IgD-negative memory B cell (primary cell): ENCODE measurements at regions not wholly inside any gene's neighbourhood (a gene's known extent, or its start where the extent isn't known, plus 50 kb on each side); places are given as distances from the start of the nearest gene placed in this dataset.
"Not testable (repeated sequence)": the region's sequence is repeated elsewhere in the genome, so short reads cannot be mapped to it uniquely, and the experiment has no call there.

ENCODE experiments used
- H3K27ac Mint-ChIP-seq, 3 donors: one replicate each; pipeline ENCODE4 v1.8.0; 2020 to 2022; ENCODE audit warnings: mild to moderate bottlenecking in 3 of 3, mixed read lengths in 3 of 3, moderate library complexity in 1 of 3
- H3K27me3 Mint-ChIP-seq: one replicate; pipeline ENCODE4 v1.8.0; 2021; ENCODE audit warnings: mixed read lengths
- H3K36me3 Mint-ChIP-seq: one replicate; pipeline ENCODE4 v1.8.0; 2020; ENCODE audit warnings: mild to moderate bottlenecking, mixed read lengths
- H3K4me1 Mint-ChIP-seq, 3 donors: one replicate each; pipeline ENCODE4 v1.8.0; 2020 to 2022; ENCODE audit warnings: mixed read lengths in 3 of 3, mild to moderate bottlenecking in 1 of 3
- H3K4me3 Mint-ChIP-seq, 4 donors: one replicate each; pipeline ENCODE4 v1.8.0; 2020 to 2022; ENCODE audit warnings: mild to moderate bottlenecking in 4 of 4, mixed read lengths in 4 of 4, moderate library complexity in 3 of 4
- H3K9me3 Mint-ChIP-seq, 3 donors: one replicate each; pipeline ENCODE4 v1.8.0; 2020 to 2021; ENCODE audit warnings: mixed read lengths in 3 of 3, mild to moderate bottlenecking in 1 of 3

DNA sequence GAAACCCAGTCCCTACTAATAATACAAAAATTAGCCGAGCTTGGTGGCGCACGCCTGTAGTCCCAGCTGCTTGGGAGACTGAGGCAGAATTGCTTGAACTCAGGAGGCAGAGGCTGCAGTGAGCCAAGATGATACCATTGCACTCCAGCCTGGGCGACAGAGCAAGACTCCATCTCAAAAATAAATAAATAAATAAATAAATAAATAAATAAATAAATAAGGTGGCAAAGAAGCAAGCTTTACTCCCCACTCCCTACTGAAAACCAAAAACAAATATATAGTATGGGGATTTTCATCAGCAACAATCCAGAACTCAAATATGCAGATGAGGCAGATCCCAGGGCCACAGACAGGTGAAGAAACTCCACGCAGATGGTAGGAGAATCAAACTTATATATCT is 492.2 kb upstream of the NAALADL2 start:
- H3K27ac Mint-ChIP-seq, H3K4me1 Mint-ChIP-seq, H3K4me3 Mint-ChIP-seq, H3K9me3 Mint-ChIP-seq, H3K36me3 Mint-ChIP-seq, H3K27me3 Mint-ChIP-seq: not testable (repeated sequence)

DNA sequence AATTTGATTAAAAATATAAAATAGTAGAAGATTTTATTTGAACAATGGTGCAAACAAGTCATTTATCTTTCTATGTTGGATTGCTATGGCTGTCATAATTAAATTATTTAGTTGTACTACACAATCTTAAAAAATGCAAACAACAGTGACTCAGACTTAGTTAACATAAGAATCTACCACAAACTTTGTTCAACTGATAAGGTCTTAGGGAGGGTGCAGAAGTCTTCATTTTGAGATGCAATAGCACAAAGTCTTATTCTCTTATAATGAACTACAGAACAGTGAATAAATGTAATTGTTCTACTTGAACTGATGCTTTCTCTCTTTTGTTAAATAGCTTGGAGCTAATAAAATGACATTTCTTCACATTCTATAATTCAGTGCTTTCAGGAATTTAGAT is 482.8 kb upstream of the NAALADL2 start:
- Mint-ChIP-seq H3K27ac (no peak overlapping the region), H3K4me1 (no peaks in the 10 kb centered on the region), H3K36me3 (no peaks in the 10 kb centered on the region), H3K9me3 (peaks cover 0 to 7% (median 0%) of the 10 kb centered on the region in 3 donors), H3K4me3 (no peak overlapping the region), H3K27me3 (no peaks in the 10 kb centered on the region)

DNA sequence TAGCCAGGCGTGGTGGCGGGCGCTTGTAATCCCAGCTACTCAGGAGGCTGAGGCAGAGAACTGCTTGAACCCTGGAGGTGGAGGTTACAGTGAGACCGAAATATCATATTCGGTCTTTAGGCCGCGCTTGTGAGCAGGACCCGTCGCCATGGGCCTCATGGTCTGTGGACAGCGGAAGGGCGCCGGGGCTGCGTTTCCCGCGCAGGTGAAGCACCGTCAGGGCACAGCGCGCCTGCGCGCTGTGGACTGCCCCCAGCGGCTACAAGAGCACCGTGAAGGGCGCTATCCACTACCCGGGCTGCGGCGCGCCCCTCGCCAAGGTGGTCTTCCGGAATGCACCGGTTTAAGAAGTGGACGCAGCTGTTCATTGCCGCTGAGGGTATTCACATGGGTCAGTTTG is 482.0 kb upstream of the NAALADL2 start:
- Mint-ChIP-seq H3K4me3 (no peak overlapping the region), H3K27me3 (no peaks in the 10 kb centered on the region), H3K36me3 (no peaks in the 10 kb centered on the region), H3K27ac (no peak overlapping the region), H3K9me3 (peaks cover 0 to 7% (median 0%) of the 10 kb centered on the region in 3 donors), H3K4me1 (no peaks in the 10 kb centered on the region)

DNA sequence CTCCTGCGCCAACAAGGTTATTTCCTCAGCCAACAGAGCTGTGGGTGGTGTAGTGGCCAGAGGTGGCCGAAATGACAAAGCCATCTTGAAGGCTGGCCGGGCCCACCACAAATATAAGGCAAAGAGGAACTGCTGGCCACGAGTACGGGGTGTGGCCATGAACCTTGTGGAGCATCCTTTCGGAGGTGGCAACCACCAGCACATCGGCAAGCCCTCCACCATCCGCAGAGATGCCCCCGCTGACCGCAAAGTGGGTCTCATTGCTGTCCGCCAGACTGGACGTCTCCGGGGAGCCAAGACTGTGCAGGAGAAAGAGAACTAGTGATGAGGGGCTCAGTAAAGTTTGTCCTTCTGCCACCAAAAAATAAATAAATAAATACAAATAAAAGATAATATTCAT is 481.4 kb upstream of the NAALADL2 start:
- Mint-ChIP-seq H3K27ac (no peak overlapping the region), H3K4me3 (no peak overlapping the region), H3K9me3 (peaks cover 0 to 7% (median 0%) of the 10 kb centered on the region in 3 donors), H3K36me3 (no peaks in the 10 kb centered on the region), H3K27me3 (no peaks in the 10 kb centered on the region), H3K4me1 (no peaks in the 10 kb centered on the region)

DNA sequence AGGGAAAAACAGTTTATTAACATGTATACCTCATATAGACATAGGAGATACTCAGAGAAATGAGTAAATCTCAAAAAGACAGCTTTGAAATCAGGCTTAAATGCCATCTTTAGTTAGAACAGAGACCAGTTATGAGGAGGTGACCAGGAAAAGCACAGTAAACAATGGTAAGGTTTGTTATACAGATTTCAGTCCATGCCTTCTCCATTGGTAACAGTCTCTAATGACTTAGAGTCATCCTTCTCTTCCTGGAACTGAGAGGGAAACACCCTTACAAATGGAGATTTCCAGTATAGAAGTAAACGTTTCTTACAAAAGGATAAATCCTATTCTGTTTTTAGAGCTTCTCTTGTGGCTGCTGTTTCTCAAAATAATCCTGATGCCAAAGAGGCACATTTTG is 476.3 kb upstream of the NAALADL2 start:
- Mint-ChIP-seq H3K27me3 (no peaks in the 10 kb centered on the region), H3K27ac (no peak overlapping the region), H3K4me1 (no peaks in the 10 kb centered on the region), H3K9me3 (peaks cover 4 to 14% (median 4%) of the 10 kb centered on the region in 3 donors), H3K4me3 (no peak overlapping the region), H3K36me3 (no peaks in the 10 kb centered on the region)

DNA sequence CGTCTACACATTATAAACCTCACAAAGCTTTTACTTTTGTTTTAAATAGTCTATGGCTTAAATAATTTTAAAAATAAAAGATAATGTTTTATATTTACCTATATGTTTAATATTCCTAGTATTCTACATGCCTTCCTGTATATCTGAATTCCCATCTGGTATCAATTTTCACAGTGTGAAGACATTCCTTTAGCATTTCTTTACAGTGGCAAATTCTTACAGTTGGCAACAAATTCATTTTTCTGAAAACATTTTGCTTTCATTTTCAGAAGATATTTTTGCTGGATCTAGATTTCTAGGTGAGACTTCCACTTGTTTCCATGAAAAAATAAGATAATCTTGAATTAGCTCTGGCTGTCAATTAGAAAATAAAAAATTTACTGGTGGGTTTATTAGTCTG is 471.4 kb upstream of the NAALADL2 start:
- H3K4me1 Mint-ChIP-seq = peaks cover 0 to 4% (median 0%) of the 10 kb centered on the region in 3 donors
- no peak overlapping the region for H3K27ac Mint-ChIP-seq
- H3K9me3 Mint-ChIP-seq = peaks cover 8 to 21% (median 8%) of the 10 kb centered on the region in 3 donors
- no peaks in the 10 kb centered on the region for H3K36me3 Mint-ChIP-seq
- H3K27me3 Mint-ChIP-seq = no peaks in the 10 kb centered on the region
- H3K4me3 Mint-ChIP-seq = no peak overlapping the region

DNA sequence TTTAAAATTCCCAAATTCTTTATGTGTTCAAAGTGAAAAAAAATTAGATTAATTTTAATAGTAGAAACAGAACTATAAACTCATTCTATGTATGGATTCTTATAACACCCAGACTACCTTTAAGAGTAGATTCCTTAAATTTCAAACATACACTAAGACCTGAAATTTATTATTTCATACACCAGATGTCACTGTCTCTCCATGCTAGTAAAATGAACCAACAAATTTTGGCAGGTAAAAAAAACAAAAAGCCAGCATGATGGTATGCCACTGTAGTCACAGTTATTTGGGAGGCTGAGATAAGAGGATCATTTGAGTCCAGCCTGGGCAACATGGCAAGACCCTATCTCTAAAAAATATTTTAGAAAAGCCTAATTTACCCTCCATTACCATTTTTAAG is 461.3 kb upstream of the NAALADL2 start:
- H3K27ac Mint-ChIP-seq = no peak overlapping the region
- no peak overlapping the region for H3K4me3 Mint-ChIP-seq
- H3K4me1 Mint-ChIP-seq = no peaks in the 10 kb centered on the region
- no peaks in the 10 kb centered on the region for H3K27me3 Mint-ChIP-seq
- H3K9me3 Mint-ChIP-seq = peaks cover 2 to 6% (median 3%) of the 10 kb centered on the region in 3 donors
- no peaks in the 10 kb centered on the region for H3K36me3 Mint-ChIP-seq

DNA sequence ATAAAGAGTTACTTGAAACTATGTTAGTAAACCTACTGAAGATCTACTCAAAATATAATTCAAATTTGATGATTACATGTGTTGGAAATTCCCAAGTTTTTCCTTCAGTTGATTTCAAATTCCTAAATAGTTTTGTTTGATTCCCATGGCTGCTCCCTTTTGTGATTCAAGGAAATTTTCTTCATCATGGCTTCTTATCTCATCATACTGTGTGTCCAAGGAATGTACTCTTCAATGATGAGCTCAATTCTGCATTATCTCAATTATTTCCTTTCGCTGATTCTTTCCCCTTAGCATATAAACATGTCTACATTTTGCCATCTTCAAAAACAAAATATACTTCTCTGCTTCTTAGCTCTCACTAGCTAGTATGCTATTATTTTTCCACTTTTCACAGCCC is 460.4 kb upstream of the NAALADL2 start:
- H3K4me3 Mint-ChIP-seq = no peak overlapping the region
- no peaks in the 10 kb centered on the region for H3K36me3 Mint-ChIP-seq
- no peaks in the 10 kb centered on the region for H3K27me3 Mint-ChIP-seq
- no peaks in the 10 kb centered on the region for H3K4me1 Mint-ChIP-seq
- H3K9me3 Mint-ChIP-seq = peaks cover 2 to 6% (median 3%) of the 10 kb centered on the region in 3 donors
- no peak overlapping the region for H3K27ac Mint-ChIP-seq

DNA sequence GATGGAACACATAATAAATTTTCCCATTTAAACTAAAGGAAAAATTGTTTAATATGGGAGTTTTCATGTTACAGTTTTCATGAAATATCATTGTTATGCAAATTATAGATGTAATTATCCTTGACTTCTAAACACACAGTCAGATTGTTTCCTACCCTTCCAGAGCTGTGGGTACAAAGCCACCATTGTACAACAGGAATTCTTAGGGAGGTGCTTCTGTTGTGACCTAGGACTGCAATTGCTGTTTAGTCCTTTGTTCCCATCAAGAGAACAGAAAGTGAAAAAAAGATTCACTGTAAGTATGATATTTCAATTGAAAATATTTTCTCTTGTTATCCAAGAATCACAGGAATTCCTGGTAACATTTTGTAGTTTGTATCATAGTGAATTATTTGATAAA is 455.3 kb upstream of the NAALADL2 start:
- no peaks in the 10 kb centered on the region for H3K27me3 Mint-ChIP-seq
- H3K4me1 Mint-ChIP-seq = no peaks in the 10 kb centered on the region
- peaks cover 5 to 14% (median 9%) of the 10 kb centered on the region in 3 donors for H3K9me3 Mint-ChIP-seq
- no peak overlapping the region for H3K27ac Mint-ChIP-seq
- H3K36me3 Mint-ChIP-seq = no peaks in the 10 kb centered on the region
- H3K4me3 Mint-ChIP-seq = no peak overlapping the region

DNA sequence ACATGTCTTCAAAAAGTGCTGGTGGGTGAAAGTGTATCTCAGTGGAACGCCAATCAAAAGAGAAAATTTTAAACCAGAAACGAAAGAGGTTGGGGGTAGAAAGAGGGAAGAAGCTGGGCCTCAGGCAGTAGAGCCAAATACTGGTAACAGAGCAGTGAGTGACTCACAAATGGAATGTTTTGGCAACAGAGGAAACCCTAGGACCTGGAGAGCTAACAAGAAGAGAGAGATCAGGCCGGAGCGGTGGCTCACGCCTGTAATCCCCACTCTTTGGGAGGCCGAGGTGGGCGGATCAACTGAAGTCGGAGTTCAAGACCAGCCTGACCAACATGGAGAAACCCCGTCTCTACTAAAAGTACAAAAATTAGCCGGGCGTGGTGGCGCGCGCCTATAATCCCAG is 450.8 kb upstream of the NAALADL2 start:
- no peak overlapping the region for H3K27ac Mint-ChIP-seq

DNA sequence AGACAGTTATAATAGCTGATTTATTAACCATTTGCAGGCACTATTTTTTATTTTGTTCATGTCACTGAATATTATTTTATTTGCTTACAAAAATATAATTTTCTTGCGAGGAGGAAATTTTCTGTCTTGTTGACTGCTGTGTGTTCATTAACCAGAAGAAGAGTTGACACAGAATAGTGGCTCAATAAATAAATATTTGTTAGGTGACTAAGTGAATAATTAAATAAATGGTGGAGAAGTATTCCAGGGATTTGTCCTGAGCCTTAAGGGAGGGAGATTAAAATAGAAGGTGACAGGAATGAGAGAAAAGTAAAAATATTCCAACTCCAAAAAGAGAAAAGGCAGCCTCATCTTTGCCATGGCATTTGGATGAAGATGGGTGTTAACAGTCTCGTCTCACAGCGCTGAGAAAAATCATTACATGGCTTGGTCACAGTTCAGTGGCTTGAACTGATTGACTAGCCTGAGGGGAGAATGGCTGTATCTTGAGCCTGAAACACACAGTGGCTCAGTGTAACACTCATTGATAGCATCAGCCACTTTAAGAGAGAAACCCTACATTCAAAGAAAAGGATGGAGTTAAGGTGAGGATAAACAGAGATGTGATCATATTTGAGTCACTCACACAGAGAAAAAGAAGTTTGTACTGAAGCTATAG is 449.9 kb upstream of the NAALADL2 start:
- no peak overlapping the region for H3K4me3 Mint-ChIP-seq

More for the DNA sequence above, 450.8 kb upstream of the NAALADL2 start:
- Mint-ChIP-seq H3K4me3 (no peak overlapping the region), H3K9me3 (peaks cover 5 to 14% (median 7%) of the 10 kb centered on the region in 3 donors), H3K27me3 (no peaks in the 10 kb centered on the region), H3K36me3 (no peaks in the 10 kb centered on the region), H3K4me1 (no peaks in the 10 kb centered on the region)

DNA sequence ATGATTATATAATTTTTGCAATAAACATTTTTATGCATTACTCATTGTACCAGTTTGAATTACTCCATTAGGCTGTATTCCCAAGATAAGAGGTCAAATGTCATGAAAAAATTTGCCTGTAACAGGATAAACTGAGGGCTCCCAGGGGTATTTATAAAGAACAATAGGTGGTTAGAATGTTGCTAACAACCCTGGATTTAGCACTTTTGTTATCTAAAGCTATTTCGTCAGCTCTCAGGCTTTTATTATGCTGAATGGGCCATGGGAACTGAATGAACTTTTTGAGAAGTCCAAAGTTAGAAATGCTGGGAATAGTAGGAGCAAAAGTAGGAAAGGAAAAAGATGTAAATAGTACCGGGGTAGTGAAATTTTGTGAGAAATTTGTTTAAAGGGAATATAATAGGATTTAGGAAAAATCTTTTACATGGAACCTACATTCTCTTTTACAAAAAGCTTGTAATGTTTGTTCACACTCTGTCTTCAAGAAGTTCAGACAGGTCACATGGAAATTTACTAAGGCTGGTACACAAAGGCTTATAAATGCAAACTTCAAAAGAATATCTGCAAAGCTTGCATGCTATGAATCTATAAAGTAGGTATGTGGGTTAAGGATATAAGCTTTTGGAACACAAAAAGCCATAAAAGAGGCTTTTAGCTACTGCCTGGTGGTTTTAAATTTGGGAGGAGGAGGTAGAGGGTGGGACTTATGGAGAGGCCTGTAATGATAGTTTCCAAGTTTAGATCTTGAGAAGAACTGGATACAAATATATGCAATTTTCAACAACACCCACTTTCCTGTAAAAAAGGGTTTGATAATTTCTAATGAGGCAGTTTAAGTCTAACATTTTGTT is 445.8 kb upstream of the NAALADL2 start:
- Mint-ChIP-seq H3K9me3 (peaks cover 2 to 6% (median 3%) of the 10 kb centered on the region in 3 donors), H3K27ac (no peak overlapping the region)

More for the DNA sequence above, 449.9 kb upstream of the NAALADL2 start:
- peaks cover 5 to 10% (median 7%) of the 10 kb centered on the region in 3 donors for H3K9me3 Mint-ChIP-seq
- no peaks in the 10 kb centered on the region for H3K4me1 Mint-ChIP-seq
- H3K36me3 Mint-ChIP-seq = no peaks in the 10 kb centered on the region
- H3K27ac Mint-ChIP-seq = no peak overlapping the region
- H3K27me3 Mint-ChIP-seq = no peaks in the 10 kb centered on the region

DNA sequence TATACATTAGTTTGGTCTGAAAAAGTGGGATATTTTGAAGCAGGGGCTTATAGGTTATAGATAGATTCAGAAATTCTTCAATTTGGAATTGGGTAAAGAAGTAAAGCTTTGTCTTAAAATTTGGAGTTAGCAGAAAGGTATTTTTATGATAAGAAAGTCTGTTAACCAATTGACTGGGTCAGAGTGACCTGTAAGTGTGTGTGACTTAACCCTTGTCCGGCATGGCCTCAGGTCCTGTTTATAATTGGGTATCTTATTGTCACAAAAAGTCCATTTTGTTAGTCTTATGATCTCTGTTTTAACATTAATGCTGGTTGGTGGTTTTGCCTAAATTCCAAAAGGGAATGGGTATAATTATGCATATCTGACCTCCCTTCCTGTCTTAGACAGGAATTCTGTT is 444.2 kb upstream of the NAALADL2 start:
- no peaks in the 10 kb centered on the region for H3K36me3 Mint-ChIP-seq
- H3K27me3 Mint-ChIP-seq = no peaks in the 10 kb centered on the region
- no peak overlapping the region for H3K27ac Mint-ChIP-seq
- peaks cover 2 to 12% (median 3%) of the 10 kb centered on the region in 3 donors for H3K9me3 Mint-ChIP-seq
- no peak overlapping the region for H3K4me3 Mint-ChIP-seq
- H3K4me1 Mint-ChIP-seq = no peaks in the 10 kb centered on the region

More for the DNA sequence above, 445.8 kb upstream of the NAALADL2 start:
- Mint-ChIP-seq H3K4me3 (no peak overlapping the region), H3K4me1 (no peaks in the 10 kb centered on the region), H3K27me3 (no peaks in the 10 kb centered on the region), H3K36me3 (no peaks in the 10 kb centered on the region)

DNA sequence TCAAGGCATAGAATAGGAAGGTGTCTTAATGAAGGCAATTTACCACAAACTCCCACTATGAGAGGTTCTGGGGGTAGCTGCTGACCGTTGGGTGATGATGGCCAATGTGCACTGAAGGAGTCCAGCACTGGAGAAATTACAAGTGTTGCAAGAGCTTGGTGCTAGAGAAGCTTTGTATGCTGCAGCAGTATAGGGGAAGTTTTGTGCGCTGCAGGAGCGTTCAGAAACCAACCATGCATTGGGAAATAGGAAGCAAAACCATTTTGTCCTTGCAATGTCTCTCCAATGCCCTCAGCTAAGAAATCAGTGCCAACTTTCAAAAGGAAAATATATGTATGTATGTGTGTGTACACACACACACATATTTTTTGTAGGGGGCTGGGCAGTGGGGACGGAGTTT is 441.6 kb upstream of the NAALADL2 start:
- H3K4me3 Mint-ChIP-seq = no peak overlapping the region
- peaks cover 0 to 12% (median under 1%) of the 10 kb centered on the region in 3 donors for H3K9me3 Mint-ChIP-seq
- no peak overlapping the region for H3K27ac Mint-ChIP-seq
- no peaks in the 10 kb centered on the region for H3K36me3 Mint-ChIP-seq
- H3K4me1 Mint-ChIP-seq = no peaks in the 10 kb centered on the region
- no peaks in the 10 kb centered on the region for H3K27me3 Mint-ChIP-seq

DNA sequence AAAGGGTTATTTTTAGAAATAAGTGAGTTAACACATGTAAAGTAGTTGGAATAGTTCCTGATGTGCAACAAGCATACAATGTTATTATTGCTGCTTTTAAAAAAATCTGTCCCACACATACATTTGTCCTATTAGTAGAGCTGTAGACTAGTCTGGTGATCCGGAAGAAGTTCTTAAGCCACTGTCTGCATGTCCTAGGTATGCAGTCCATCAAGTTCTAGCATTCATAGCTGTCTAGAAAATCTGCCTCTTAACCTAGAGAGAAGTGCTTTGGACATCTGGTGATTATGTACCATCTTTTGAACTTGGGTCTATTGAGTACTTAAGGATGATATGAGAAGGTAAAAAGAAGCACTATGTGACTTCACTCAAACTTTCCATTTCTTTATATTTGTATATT is 439.9 kb upstream of the NAALADL2 start:
- H3K27me3 Mint-ChIP-seq = no peaks in the 10 kb centered on the region

DNA sequence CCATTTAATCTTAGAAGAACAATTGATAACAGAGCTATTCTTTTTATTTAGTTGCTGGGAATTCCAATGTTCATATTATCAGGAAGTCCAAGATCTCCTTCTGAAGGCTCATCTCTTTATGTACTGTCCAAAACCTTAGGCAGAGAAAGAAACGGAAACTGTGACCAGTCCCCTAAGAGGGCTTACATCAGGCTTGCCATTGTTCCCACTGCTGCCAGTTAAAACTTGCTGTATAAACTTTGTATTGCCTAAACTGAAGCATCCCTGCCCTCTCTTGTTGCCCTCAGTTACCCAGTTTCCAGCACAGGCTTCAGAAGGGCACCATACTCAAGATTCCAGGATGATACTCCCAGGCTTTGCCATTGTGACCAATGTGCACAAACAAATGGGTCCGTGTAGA is 435.2 kb upstream of the NAALADL2 start:
- Mint-ChIP-seq H3K27me3 (no peaks in the 10 kb centered on the region), H3K9me3 (peaks cover 0 to 2% (median 1%) of the 10 kb centered on the region in 3 donors), H3K36me3 (no peaks in the 10 kb centered on the region), H3K4me1 (no peaks in the 10 kb centered on the region), H3K27ac (no peak overlapping the region), H3K4me3 (no peak overlapping the region)

More for the DNA sequence above, 439.9 kb upstream of the NAALADL2 start:
- Mint-ChIP-seq H3K9me3 (peaks cover 0 to 12% (median 2%) of the 10 kb centered on the region in 3 donors), H3K4me3 (no peak overlapping the region), H3K36me3 (no peaks in the 10 kb centered on the region), H3K4me1 (no peaks in the 10 kb centered on the region), H3K27ac (no peak overlapping the region)
